ENCODE measurements at regions not wholly inside any gene's neighbourhood (a gene's known extent, or its start where the extent isn't known, plus 50 kb on each side); places are given as distances from the start of the nearest gene placed in this dataset.

- no peak for DNase-seq (ENCODE audit: low spot score)
These were observed 476.4 kb upstream of the SPHKAP start for GRCh38 chr2:228657807-228658402.

GRCh38 chr2:228655331-228655730 lies 473.8 kb upstream of the SPHKAP start:
- no peak for DNase-seq (ENCODE audit: low spot score)

- no peak for DNase-seq (ENCODE audit: low spot score)
These were observed 473.2 kb upstream of the SPHKAP start for GRCh38 chr2:228654707-228655106.

- DNase-seq (ENCODE audit: low spot score) = no peak
These were observed 472.4 kb upstream of the SPHKAP start for GRCh38 chr2:228653884-228654283.

- DNase-seq (ENCODE audit: low spot score) = no peak
These were observed 470.9 kb upstream of the SPHKAP start for GRCh38 chr2:228652366-228652765.

- DNase-seq (ENCODE audit: low spot score) = no peak
These were observed 468.4 kb upstream of the SPHKAP start for GRCh38 chr2:228649876-228650275.

GRCh38 chr2:228649447-228649846 lies 468.0 kb upstream of the SPHKAP start:
- DNase-seq (ENCODE audit: low spot score) = no peak

- no peak for DNase-seq (ENCODE audit: low spot score)
These were observed 467.1 kb upstream of the SPHKAP start for GRCh38 chr2:228648541-228648940.

GRCh38 chr2:228646061-228646460 lies 464.6 kb upstream of the SPHKAP start:
- DNase-seq (ENCODE audit: low spot score) = no peak

- no peak for DNase-seq (ENCODE audit: low spot score)
These were observed 462.7 kb upstream of the SPHKAP start for GRCh38 chr2:228644199-228644598.

GRCh38 chr2:228642861-228643260 lies 461.4 kb upstream of the SPHKAP start:
- no peak for DNase-seq (ENCODE audit: low spot score)

- no peak for DNase-seq (ENCODE audit: low spot score)
These were observed 449.3 kb upstream of the SPHKAP start for GRCh38 chr2:228630786-228631185.

- DNase-seq (ENCODE audit: low spot score) = no peak
These were observed 447.8 kb upstream of the SPHKAP start for GRCh38 chr2:228629251-228629650.

- no peak for DNase-seq (ENCODE audit: low spot score)
These were observed 447.2 kb upstream of the SPHKAP start for GRCh38 chr2:228628682-228629081.

GRCh38 chr2:228627510-228627909 lies 446.0 kb upstream of the SPHKAP start:
- no peak for DNase-seq (ENCODE audit: low spot score)

GRCh38 chr2:228625481-228625880 lies 444.0 kb upstream of the SPHKAP start:
- no peak for DNase-seq (ENCODE audit: low spot score)

GRCh38 chr2:228624733-228625132 lies 443.2 kb upstream of the SPHKAP start:
- DNase-seq (ENCODE audit: low spot score) = no peak

GRCh38 chr2:228615496-228615895 lies 434.0 kb upstream of the SPHKAP start:
- no peak for DNase-seq (ENCODE audit: low spot score)

- DNase-seq (ENCODE audit: low spot score) = no peak
These were observed 433.3 kb upstream of the SPHKAP start for GRCh38 chr2:228614741-228615140.

- DNase-seq (ENCODE audit: low spot score) = no peak
These were observed 431.8 kb upstream of the SPHKAP start for GRCh38 chr2:228613133-228613850.

GRCh38 chr2:228611171-228611570 lies 429.7 kb upstream of the SPHKAP start:
- no peak for DNase-seq (ENCODE audit: low spot score)

- DNase-seq (ENCODE audit: low spot score) = no peak
These were observed 420.8 kb upstream of the SPHKAP start for GRCh38 chr2:228602288-228602687.

- DNase-seq (ENCODE audit: low spot score) = no peak
These were observed 418.8 kb upstream of the SPHKAP start for GRCh38 chr2:228600265-228600664.
